Muscle layer of colon (tissue), 2 donors: ENCODE measurements at regions not wholly inside any gene's neighbourhood (a gene's known extent, or its start where the extent isn't known, plus 50 kb on each side); places are given as distances from the start of the nearest gene placed in this dataset.

Source experiments
- H3K27ac ChIP-seq: one replicate; pipeline ENCODE4 v1.7.0; 2013; ENCODE audit warnings: low read depth, mild to moderate bottlenecking, low read length, moderate library complexity
- H3K27me3 ChIP-seq, 2 donors: one replicate each; pipeline ENCODE4 v1.7.0; 2013; ENCODE audit warnings: low read length in 2 of 2, mild to moderate bottlenecking in 2 of 2; ENCODE audit not compliant: insufficient read depth in 2 of 2, control insufficient read depth in 1 of 2
- H3K36me3 ChIP-seq: one replicate; pipeline ENCODE4 v1.7.0; 2013; ENCODE audit warnings: mild to moderate bottlenecking, low read length; ENCODE audit not compliant: insufficient read depth
- H3K4me1 ChIP-seq: one replicate; pipeline ENCODE4 v1.7.0; 2013; ENCODE audit warnings: mild to moderate bottlenecking, low read length; ENCODE audit not compliant: insufficient read depth
- H3K4me3 ChIP-seq, 2 donors: one replicate each; pipeline ENCODE4 v1.7.0; 2013; ENCODE audit warnings: low read length in 2 of 2, low read depth in 1 of 2, mild to moderate bottlenecking in 1 of 2, moderate library complexity in 1 of 2
- H3K9ac ChIP-seq: one replicate; pipeline ENCODE4 v1.7.0; 2013; ENCODE audit warnings: low read length
- H3K9me3 ChIP-seq: one replicate; pipeline ENCODE4 v1.7.0; 2013; ENCODE audit warnings: mild to moderate bottlenecking, low read length
- donor health status: abdominal sarcoma.
- donor health status: Adenocarcinoma of cecum.

DNA sequence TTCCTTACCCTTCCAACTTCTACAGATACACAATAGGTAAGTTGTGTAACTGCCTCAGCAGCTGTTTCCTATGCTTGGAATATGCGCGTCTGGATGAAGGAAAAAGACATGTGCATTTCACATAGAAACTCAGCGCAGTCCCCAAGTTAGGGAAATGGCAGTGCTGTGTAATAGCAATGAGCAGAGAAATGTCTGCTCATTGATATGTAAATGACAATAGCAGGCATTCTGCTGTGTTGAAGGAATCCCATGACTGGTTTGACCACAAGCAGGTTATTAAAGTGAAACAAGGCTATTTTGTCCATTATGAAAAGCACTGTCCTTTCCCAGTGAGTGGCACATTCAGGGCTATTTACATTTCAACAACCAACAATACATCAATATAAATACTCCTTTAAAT is 106.6 kb downstream of the BTG1 start:
- Histone ChIP-seq H3K4me1 (peaks cover 8% of the 10 kb centered on the region), H3K9me3 (no peaks in the 10 kb centered on the region), H3K36me3 (no peaks in the 10 kb centered on the region), H3K27ac (no peak overlapping the region), H3K27me3 (no peaks in the 10 kb centered on the region), H3K4me3 (no peak overlapping the region), H3K9ac (no peak overlapping the region)

DNA sequence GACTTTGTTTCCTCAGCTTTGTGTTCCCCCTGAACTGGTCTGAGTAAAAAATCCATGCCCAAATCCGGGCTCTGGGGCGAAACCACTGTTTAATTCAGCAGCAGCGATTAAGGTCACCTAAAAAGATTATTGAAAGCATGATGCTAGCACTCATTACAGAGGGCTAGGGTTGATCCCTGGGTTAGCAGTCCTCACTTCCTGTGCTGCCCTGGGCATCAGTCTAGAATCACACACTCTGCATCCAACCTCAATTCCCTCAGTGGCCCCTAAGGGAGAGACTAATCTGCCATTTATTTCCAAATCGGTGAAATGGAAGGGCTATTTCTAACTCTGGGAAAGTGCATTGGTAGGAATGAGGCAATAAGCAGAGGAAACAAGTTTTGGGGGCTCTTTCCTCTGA is 107.2 kb downstream of the BTG1 start:
- Histone ChIP-seq H3K4me3 (no peak overlapping the region), H3K36me3 (no peaks in the 10 kb centered on the region), H3K27ac (no peak overlapping the region), H3K9me3 (no peaks in the 10 kb centered on the region), H3K9ac (no peak overlapping the region), H3K4me1 (peaks cover 8% of the 10 kb centered on the region), H3K27me3 (no peaks in the 10 kb centered on the region)

DNA sequence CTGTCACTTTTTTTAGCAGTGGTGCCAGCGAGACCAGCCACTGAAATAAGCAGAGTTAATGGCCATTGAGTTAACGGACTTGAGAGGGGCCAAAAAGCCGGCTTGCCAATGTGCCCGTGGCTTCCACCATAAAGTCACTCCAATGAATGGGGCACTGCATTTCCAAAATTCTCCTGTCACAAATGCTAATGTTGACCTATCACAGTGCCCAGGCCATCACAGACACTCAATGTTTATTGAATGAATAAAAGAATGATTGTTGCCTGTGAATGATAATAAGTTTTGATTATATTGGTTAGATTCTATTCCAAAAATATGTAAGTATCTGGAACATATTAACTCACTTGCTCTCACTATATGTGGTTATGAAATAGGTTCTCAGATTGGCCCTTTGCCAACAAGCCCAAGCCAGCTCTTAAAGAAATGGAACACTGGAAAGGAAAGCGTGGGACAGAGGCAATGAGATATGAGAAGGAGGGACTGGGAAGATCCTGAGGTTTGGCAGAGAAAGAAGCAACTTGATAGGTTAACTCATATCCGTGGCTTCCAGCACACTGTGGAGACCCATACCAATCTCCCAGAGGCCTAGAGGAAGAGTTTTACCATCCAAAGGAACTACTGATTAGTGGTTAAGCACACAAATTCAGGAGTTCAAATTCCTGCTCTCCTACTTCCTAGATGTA is 108.7 kb downstream of the BTG1 start:
- Histone ChIP-seq H3K27ac (no peak overlapping the region), H3K9ac (no peak overlapping the region), H3K36me3 (no peaks in the 10 kb centered on the region), H3K4me1 (peaks cover 8% of the 10 kb centered on the region), H3K27me3 (no peaks in the 10 kb centered on the region), H3K4me3 (no peak overlapping the region), H3K9me3 (no peaks in the 10 kb centered on the region)

DNA sequence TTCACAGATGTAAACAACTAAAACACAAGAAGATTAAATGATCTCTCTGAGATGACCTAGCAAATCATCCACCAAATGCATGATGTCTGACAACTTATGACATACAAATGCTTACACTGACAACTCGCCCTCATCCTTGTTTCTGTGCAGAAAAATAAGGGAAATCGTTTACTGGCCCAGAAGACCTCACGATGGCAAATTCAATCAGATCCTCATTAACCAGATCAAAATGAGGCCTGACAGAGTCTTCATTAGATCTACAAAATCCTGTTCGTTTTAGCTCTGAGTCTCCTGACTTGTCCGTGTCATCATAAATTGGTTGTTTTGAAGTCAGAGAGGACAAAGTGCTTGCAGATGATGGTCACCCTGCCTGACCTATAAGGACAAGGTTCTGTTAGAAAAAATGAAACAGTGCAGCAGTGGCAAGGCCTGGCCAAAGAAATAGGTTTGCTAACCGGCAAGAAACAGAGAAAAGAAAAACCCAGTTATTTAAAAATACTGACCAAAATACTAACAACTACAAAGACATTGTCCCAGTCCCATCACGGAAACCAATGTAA is 109.5 kb downstream of the BTG1 start:
- Histone ChIP-seq H3K27me3 (no peaks in the 10 kb centered on the region), H3K27ac (no peak overlapping the region)

DNA sequence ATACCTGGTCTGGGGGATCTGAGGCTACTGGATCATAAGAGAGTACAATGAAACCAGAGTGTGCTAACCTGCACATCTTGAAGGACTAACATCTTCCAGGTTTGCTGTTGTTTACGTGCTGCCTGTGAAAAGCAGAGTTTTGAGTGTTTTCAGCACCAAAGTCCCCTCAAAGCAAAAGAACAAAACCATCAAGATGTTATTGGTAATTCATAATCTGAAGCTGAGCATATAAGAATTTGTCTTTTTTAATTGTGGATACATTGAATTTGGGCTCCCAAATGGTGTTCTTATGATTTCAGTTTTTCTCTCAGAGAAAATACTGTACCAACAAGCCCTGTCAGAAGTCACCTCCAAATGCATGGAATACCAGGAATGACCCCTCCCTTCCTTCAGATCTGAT is 110.2 kb downstream of the BTG1 start:
- Histone ChIP-seq H3K36me3 (no peaks in the 10 kb centered on the region), H3K4me1 (peaks cover 10% of the 10 kb centered on the region), H3K4me3 (peak overlapping the region in 1 of 2 donors; percentile 52), H3K27ac (peak overlapping the region; percentile 25), H3K9ac (no peak overlapping the region), H3K27me3 (no peaks in the 10 kb centered on the region), H3K9me3 (no peaks in the 10 kb centered on the region)

More for the DNA sequence above, 109.5 kb downstream of the BTG1 start:
- no peaks in the 10 kb centered on the region for H3K36me3 ChIP-seq
- peaks cover 8% of the 10 kb centered on the region for H3K4me1 ChIP-seq
- H3K9me3 ChIP-seq: no peaks in the 10 kb centered on the region
- H3K9ac ChIP-seq: no peak overlapping the region
- H3K4me3 ChIP-seq: no peak overlapping the region

DNA sequence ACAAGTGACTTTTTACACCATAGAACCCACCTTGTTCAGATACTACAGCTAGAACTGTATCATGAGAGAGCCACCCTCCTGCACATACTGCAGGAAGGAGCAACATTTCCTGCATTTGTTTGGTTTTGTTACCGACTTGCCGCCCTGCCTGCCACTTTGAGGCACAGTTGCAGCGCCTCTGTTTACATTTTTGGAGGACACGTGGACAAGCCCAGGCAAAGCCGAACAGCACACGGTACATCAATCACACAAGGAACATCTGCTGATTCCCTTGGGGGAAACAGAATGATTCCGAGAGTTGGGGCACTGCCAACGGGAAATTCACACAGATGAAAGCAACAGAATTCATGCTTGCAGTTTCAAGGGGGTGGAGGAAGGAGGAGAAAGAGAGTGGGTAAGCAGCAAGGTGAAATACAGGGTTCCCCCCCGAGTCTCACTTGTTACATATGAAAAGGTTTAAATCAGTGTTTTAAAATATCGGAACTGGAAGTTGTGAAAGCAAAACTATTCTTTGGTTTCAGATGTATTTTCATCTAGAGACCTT is 110.7 kb downstream of the BTG1 start:
- Histone ChIP-seq H3K4me3 (peak overlapping the region in 1 of 2 donors; percentile 52), H3K36me3 (no peaks in the 10 kb centered on the region), H3K27me3 (no peaks in the 10 kb centered on the region), H3K9ac (no peak overlapping the region), H3K9me3 (no peaks in the 10 kb centered on the region), H3K27ac (peak overlapping the region; percentile 25), H3K4me1 (peaks cover 15% of the 10 kb centered on the region)

DNA sequence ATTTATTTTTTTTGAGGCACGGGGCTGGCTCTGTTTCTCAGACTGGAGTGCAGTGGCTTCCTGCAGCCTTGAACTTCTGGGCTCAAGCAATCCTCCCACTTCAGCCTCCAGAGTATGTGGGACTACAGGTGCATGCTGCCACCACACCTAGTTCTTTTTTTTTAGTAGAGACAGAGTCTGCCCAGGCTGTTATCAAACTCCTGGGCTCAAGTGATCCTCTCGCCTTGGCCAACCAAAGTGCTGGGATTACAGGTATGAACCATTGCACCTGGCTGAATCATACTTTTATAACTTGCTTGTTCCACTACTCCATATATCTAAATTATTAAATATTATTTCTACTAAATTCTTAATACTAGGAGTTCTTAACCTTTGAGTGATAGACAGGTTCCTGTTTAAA is 111.6 kb downstream of the BTG1 start:
- Histone ChIP-seq H3K4me3 (no peak overlapping the region), H3K27me3 (no peaks in the 10 kb centered on the region), H3K9me3 (no peaks in the 10 kb centered on the region), H3K36me3 (no peaks in the 10 kb centered on the region), H3K9ac (no peak overlapping the region), H3K27ac (peak overlapping the region; percentile 31), H3K4me1 (peaks cover 23% of the 10 kb centered on the region)

DNA sequence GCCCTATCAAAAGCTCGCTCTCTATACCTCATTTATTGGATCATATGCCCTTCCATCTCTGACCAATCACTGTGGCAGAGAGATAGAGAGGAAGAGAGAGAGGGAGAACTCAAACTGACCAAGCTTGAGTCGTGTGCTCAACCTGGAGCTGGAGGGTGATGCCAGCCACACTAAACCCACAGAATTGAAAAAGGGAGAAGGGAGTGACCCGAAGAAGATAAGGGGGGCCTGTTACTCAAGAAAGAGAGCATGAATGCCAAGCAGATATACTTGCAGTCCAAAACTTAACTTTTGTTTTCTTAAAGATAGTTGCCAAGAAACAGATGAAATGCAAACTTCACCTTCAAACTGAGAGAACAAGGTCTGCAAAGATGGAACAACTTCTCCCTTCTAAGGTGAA is 112.7 kb downstream of the BTG1 start:
- no peaks in the 10 kb centered on the region for H3K9me3 ChIP-seq
- H3K9ac ChIP-seq: no peak overlapping the region
- H3K4me1 ChIP-seq: peaks cover 33% of the 10 kb centered on the region
- H3K4me3 ChIP-seq: no peak overlapping the region
- H3K36me3 ChIP-seq: no peaks in the 10 kb centered on the region
- no peak overlapping the region for H3K27ac ChIP-seq
- H3K27me3 ChIP-seq: no peaks in the 10 kb centered on the region

DNA sequence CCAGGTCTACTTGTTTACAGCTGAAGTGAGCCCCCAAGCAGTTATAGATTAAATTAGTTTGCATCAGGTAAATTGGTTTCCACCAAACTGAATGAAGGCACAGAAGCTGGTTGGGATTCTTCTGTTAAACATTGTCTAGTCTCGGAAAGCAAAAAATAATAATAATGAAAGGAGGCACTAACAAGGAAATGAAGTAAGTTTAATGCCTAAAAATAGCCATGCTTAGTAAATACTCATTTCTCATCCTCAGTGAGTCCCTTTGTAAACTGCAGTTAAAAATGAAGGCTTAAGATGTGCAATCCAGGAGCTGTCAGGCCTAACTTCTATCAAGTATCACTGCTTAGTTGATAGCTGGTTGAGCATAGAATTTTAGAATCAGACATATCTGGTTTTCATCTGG is 113.5 kb downstream of the BTG1 start:
- Histone ChIP-seq H3K4me3 (no peak overlapping the region), H3K36me3 (no peaks in the 10 kb centered on the region), H3K4me1 (peaks cover 38% of the 10 kb centered on the region), H3K27me3 (no peaks in the 10 kb centered on the region), H3K9me3 (no peaks in the 10 kb centered on the region), H3K27ac (peak overlapping the region; percentile 37), H3K9ac (no peak overlapping the region)

DNA sequence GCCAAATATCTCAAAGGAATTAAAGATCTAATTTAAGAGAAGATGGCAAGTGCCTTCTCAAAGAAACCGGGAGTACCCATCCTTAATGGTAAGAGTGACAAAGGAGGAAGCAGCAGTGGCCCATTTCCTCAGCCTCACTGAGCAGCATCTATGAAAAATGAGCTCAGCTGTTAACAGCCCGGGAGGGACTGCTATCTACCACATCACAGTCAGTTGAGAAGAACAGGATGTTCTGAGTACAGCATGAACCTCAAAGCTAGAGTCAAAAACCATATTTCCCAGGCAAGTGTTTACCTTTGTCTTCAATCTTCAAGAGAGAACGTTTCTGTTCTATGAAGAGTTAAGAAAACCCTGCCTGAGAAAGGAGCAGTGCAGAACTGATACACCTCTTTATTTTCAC is 115.0 kb downstream of the BTG1 start:
- Histone ChIP-seq H3K9ac (peak overlapping the region; percentile 1), H3K27ac (peak overlapping the region; percentile 10), H3K27me3 (no peaks in the 10 kb centered on the region), H3K9me3 (no peaks in the 10 kb centered on the region), H3K36me3 (no peaks in the 10 kb centered on the region), H3K4me3 (no peak overlapping the region), H3K4me1 (peaks cover 37% of the 10 kb centered on the region)

DNA sequence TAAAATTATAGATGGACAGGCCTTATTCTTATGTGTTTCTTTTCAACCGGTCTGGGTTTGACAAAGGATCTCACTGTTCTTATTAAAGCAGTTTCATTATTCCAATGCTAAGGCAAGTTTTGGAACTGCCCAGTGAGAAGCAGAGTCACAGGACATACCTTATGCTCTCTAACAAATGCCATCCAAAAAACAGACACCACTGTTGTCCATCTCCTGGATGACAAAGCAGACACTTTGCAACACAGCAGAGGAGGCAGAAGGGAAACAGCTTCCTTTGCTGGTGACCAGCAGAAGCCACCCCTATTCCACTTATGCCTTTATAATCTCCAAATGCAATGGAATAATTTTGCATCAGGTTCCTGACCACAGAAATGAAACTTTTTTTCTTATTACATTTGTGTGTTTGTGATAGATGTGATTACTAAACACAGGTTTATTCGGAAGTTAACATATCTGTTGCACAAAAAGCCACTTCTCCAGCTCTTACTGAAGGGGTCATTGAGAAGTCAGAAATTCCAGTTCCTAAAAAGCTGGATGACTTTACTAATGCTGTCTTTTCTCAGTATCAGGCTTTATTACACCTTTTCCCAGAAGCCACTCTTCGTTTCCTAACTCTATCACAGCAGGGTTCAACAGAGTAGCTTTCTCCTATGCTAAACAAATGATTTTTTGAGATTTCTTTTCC is 115.6 kb downstream of the BTG1 start:
- Histone ChIP-seq H3K4me1 (peaks cover 31% of the 10 kb centered on the region), H3K9ac (peak overlapping the region; percentile 1), H3K4me3 (no peak overlapping the region), H3K9me3 (no peaks in the 10 kb centered on the region), H3K36me3 (no peaks in the 10 kb centered on the region), H3K27ac (peak overlapping the region; percentile 10), H3K27me3 (no peaks in the 10 kb centered on the region)
